Lower leg skin (tissue), 3 donors: ENCODE measurements at regions not wholly inside any gene's neighbourhood (a gene's known extent, or its start where the extent isn't known, plus 50 kb on each side); places are given as distances from the start of the nearest gene placed in this dataset.

Experiments
- CTCF ChIP-seq, 3 donors: fragments of 450-650 bp; IDR thresholded peaks; one replicate each; pipeline ENCODE4 v1.5.1; 2016; ENCODE audit warnings: antibody characterized with exemption in 3 of 3, mild to moderate bottlenecking in 3 of 3, moderate library complexity in 2 of 3
- POLR2A ChIP-seq, 2 donors: fragments of 450-650 bp; IDR thresholded peaks; one replicate each; pipeline ENCODE4 v1.6.1; 2016 to 2017; ENCODE audit warnings: antibody characterized with exemption in 2 of 2, mild to moderate bottlenecking in 1 of 2, moderate library complexity in 1 of 2

- TF ChIP-seq CTCF (IDR thresholded peaks at IDR 0.05) (no peak), POLR2A (IDR thresholded peaks at IDR 0.05) (no peak)
Measured at GRCh38 chrX:94493405-94493804, 819.4 kb downstream of the FAM133A start.
